ENCODE measurements at regions not wholly inside any gene's neighbourhood (a gene's known extent, or its start where the extent isn't known, plus 50 kb on each side); places are given as distances from the start of the nearest gene placed in this dataset.
"Not testable (repeated sequence)": the region's sequence is repeated elsewhere in the genome, so short reads cannot be mapped to it uniquely, and the experiment has no call there.

GRCh38 chr7:20839196-20839735 lies 52.6 kb upstream of the SP8 start:
- DNase-seq (ENCODE audit: low read depth in 2 of 2), result no peak

- no peak for DNase-seq (ENCODE audit: low read depth in 2 of 2)
Measured at GRCh38 chr7:20839987-20840386, 53.3 kb upstream of the SP8 start.

GRCh38 chr7:20846791-20847190 lies 60.1 kb upstream of the SP8 start:
- no peak for DNase-seq (ENCODE audit: low read depth in 2 of 2)

- DNase-seq (ENCODE audit: low read depth in 2 of 2), result no peak
Measured at GRCh38 chr7:20858951-20859350, 72.3 kb upstream of the SP8 start.

DNA sequence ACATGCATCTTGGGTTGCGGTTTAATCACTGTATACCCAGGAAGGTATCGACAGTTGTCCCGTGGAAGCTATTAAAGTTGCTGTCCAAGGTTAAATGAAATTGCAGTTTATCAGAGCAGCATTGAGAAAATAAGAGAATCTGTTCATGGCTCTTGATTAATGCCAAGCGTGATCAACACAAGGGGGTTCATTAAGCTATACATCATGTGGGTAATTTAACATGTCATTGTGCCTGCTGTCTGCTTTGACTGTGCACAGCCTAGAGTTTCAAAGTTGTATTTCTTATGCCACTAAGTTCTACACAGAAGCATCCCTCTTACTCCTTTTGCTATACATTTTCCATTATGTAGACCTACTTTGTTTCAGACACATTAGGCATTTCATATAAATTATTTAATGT lies 74.8 kb upstream of the SP8 start:
- DNase-seq (ENCODE audit: low read depth in 2 of 2), result no peak

DNA sequence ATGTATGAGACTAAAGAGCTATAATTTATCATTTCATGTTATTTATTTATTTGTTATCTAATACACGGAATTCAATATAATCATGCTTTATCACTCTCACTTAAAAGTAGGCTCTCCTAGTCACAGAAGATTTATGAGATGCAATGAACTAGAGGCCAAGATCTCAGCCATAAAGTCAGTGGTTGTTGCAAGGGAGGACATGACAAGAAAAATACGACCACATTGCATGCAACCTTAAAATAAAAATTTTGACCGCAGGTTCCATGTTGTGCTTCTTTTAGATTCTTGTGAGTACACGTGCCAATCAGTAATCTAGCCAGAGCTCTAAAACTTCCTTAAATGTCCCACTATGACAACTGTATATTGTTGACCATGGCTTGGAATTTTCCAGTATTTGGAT lies 75.9 kb upstream of the SP8 start:
- DNase-seq (ENCODE audit: low read depth in 2 of 2), result no peak

GRCh38 chr7:20864221-20864620 lies 77.5 kb upstream of the SP8 start:
- DNase-seq (ENCODE audit: low read depth in 2 of 2), result no peak

GRCh38 chr7:20865684-20866083 lies 79.0 kb upstream of the SP8 start:
- DNase-seq (ENCODE audit: low read depth in 2 of 2), result no peak

DNA sequence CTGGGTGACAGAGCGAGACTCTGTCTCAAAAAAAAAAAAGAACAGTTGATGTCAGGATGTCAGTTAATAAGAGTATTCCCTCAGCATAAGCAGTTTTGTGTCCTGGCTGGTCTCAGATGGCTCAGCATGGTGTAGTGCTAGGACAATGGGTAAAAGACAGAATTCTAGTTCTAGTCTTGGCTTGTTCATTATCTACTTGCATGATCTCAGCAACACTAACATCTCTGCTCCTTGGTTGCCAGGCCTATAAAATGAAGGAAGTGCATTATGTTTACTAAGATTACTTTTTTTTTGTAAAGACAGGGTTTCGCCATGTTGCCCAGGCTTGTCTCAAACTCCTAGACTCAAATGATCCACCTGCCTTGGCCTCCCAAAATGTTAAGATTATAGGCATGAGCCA lies 84.3 kb upstream of the SP8 start:
- DNase-seq (ENCODE audit: low read depth in 2 of 2), result no peak

DNA sequence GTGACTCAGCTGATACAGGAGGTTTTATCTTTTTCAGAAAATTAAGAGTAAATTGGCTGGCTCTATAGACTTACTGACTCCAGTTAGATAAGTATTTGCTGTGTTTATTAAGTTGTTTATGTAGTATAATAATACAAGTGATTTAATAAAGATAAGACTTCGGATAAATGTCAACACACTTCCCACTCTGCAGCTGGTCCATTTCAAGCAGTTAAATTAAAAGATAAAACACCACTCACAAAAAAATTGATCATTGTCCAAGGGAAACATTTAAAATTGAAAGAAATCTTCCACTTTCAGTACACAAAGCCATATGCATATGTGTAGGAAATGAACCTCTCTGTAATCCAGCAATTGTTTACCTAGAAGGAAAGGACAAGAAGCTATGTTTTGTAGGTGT lies 106.1 kb upstream of the SP8 start:
- DNase-seq (ENCODE audit: low read depth in 2 of 2), result no peak

- DNase-seq (ENCODE audit: low read depth in 2 of 2), result no peak
Measured at GRCh38 chr7:20894806-20895205, 108.1 kb upstream of the SP8 start.

GRCh38 chr7:20895563-20895962 lies 108.9 kb upstream of the SP8 start:
- DNase-seq (ENCODE audit: low read depth in 2 of 2), result no peak

DNA sequence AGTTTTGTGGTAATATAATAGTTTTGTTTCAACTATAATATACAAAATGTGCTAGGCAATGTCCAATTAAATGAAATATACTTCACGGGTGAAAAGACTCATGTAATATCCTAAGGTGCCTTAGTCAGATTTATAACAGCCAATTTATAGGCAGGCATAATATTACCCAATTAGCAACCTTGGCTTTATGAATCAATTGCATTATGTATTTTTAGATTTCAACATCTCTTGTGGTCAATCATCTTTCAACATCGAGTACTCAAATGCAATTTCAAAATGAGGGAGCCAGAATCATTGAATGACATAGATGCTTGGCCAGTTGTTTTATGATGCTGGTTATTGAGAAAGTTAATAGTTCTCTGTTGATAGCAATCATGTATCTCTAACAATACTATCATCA lies 110.3 kb upstream of the SP8 start:
- DNase-seq (ENCODE audit: low read depth in 2 of 2), result no peak

DNA sequence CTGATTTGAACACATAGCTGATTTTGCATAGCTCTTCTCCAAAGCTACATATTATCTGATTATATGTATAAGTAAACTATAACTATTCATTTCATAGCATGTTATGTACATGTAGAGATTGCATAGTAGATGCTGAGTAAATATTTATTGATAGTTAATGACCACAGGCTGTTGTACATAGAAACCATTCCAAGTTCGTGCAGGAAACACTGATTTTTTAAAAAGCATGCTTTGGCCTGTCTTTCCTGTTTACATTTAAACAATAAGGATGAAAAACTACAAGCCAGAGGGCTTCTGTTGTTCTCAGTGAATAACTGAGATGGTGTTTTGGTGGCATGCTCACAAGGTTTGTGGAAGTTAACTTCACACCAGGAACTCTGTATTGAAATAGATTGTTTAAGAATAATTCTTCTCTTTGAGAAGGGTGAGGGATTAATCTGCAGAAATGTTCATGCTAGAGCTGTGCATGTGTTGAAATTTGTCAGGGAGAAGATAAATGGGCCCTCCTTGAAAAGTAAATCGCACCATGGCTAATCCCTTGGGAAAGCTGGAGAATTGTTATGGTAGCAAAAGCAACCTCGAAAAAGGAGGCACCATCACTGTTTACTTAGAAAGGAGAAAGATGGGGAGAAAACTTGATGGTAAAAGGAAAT lies 120.2 kb upstream of the SP8 start:
- DNase-seq (ENCODE audit: low read depth in 2 of 2), result no peak

DNA sequence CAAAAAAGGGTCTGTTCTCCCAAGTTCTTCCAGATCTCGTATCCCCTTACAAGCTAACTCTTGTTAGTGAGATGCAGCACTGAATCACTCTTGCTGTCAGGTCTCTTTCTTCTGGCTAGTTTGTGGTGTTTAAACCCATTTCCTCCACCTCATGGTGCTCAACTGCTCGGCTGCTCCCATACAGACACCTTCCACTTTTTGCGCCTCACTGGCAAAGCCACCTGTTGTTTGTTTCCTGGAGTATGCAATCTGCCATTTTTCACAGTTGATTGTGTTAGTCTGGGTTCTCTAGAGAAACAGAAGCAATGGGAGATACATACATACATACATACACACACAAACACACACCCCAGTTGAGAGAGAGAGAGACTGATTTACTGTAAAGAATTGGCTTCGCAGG lies 124.4 kb upstream of the SP8 start:
- no peak for DNase-seq (ENCODE audit: low read depth in 2 of 2)

DNA sequence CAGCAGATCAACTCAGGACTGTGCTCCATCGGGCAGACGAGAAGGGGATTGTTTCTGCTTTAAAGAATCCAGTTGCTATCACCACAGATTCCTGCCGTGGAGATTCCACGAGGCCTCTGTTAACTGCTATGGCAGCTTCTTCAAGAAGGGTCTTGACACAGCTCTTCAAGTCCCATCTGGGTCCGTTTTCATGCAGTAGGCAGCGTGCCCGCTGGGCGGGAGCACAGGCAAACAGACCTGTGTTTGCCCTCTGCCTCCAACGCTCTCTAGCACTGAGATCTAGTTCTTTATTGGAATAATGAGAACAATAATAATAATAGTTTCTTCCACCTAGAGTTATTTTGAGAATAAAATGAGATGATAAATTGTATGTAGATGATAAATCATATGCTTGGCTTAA lies 127.2 kb upstream of the SP8 start:
- no peak for DNase-seq (ENCODE audit: low read depth in 2 of 2)

GRCh38 chr7:20916311-20916710 lies 129.6 kb upstream of the SP8 start:
- no peak for DNase-seq (ENCODE audit: low read depth in 2 of 2)

DNA sequence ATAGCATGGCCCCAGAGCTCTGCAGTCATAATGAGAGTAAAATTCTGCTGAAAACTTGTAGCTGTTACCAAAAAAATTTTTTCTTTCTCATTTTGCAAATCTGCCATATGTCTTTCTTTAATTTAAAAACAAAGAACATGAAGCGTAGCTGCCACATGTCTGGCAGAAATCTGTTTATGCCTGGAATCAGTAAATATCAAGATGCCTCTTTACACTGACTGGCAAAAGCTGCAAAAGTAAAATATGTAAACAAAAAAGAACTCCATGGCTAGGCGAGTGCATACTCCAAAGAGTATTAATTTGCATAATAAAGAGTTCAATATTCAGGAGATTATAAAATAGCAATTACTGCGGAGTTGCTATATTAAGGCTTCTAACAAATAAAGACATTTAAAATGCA lies 130.9 kb upstream of the SP8 start:
- DNase-seq (ENCODE audit: low read depth in 2 of 2), result no peak

GRCh38 chr7:20918156-20918555 lies 131.5 kb upstream of the SP8 start:
- DNase-seq (ENCODE audit: low read depth in 2 of 2), result no peak

DNA sequence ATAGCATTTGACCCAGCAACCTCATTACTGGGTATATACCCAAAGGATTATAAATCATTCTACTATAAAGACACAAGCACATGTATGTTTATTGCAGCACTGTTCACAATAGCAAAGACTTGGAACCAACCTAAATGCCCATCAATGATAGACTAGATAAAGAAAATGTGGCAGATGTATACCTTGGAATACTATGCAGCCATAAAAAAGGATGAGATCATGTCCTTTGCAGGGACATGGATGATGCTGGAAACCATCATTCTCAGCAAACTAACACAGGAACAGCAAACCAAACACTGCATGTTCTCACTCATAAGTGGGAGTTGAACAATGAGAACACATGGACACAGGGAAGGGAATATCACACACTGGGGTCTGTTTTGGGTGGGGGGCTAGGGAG lies 140.5 kb upstream of the SP8 start:
- DNase-seq (ENCODE audit: low read depth in 2 of 2), result not testable (repeated sequence)

DNA sequence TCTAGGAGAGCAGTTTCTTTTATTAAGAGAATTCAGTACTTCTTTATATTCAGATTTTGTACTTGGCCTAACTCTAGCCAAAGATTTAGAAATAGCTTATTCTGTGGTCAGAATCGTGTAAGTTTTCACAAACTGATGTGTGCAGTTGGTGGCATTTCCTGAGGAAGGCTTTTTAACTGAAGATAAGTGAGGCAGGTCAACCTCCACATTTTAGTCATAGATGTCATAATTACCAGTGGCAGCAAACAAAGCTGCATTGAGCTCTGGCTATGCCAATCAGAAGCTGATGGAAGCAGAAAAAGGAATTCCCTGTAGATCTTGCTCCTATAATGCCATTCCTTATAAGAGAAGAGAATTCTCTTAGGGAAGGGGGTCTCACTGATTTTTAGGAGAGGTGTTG lies 141.3 kb upstream of the SP8 start:
- no peak for DNase-seq (ENCODE audit: low read depth in 2 of 2)

- no peak for DNase-seq (ENCODE audit: low read depth in 2 of 2)
Measured at GRCh38 chr7:20929199-20929598, 142.5 kb upstream of the SP8 start.

DNA sequence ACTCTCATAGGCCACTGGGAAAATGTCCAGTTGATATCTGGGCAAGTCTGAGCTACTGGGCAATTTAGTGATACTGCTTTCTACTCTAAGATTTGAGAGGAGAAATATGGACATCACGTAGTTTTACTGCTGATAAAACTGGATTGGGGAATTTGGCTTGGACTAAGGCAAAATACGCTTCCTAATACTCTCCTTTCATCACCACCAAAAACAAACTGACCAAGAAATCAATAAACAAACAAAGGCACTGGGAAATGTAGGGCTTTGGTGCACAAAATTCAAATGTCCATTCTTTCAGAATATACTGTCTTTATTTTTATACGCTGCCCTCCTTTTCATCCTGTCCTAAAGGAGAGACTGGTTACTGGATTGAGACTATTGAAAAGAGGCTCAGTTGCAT lies 145.1 kb upstream of the SP8 start:
- DNase-seq (ENCODE audit: low read depth in 2 of 2), result no peak

- no peak for DNase-seq (ENCODE audit: low read depth in 2 of 2)
Measured at GRCh38 chr7:20932785-20933527, 146.3 kb upstream of the SP8 start.

All from activated CD4-positive, alpha-beta T cell treated with anti-CD3 and anti-CD28 coated beads for 24 hours (primary cell).